Endothelial cell (in vitro differentiated cells): ENCODE measurements at regions not wholly inside any gene's neighbourhood (a gene's known extent, or its start where the extent isn't known, plus 50 kb on each side); places are given as distances from the start of the nearest gene placed in this dataset.

ENCODE experiments used
- DNase-seq: peaks from one replicate; pipeline ENCODE4 v3.0.0; 2021; ENCODE audit warnings: low spot score
- H3K27ac Mint-ChIP-seq: one replicate; pipeline ENCODE4 v1.8.0; 2021; ENCODE audit warnings: mixed read lengths, inconsistent platforms; ENCODE audit not compliant: unreplicated experiment
- H3K27me3 Mint-ChIP-seq: one replicate; pipeline ENCODE4 v1.8.0; 2021; ENCODE audit warnings: mild to moderate bottlenecking, moderate library complexity, mixed read lengths, inconsistent platforms; ENCODE audit not compliant: unreplicated experiment
- H3K36me3 Mint-ChIP-seq: one replicate; pipeline ENCODE4 v1.8.0; 2021; ENCODE audit warnings: mild to moderate bottlenecking, low read depth, mixed read lengths, inconsistent platforms; ENCODE audit not compliant: unreplicated experiment
- H3K4me1 Mint-ChIP-seq: one replicate; pipeline ENCODE4 v1.8.0; 2021; ENCODE audit warnings: mild to moderate bottlenecking, mixed read lengths, inconsistent platforms; ENCODE audit not compliant: unreplicated experiment
- H3K4me3 Mint-ChIP-seq: one replicate; pipeline ENCODE4 v1.8.0; 2021; ENCODE audit warnings: mild to moderate bottlenecking, mixed read lengths, inconsistent platforms; ENCODE audit not compliant: unreplicated experiment
- H3K9me3 Mint-ChIP-seq: one replicate; pipeline ENCODE4 v1.8.0; 2021; ENCODE audit warnings: mixed read lengths, inconsistent platforms; ENCODE audit not compliant: unreplicated experiment
- CTCF ChIP-seq: fragments of 200-600 bp; sonication (generic); IDR thresholded peaks from one replicate; pipeline ENCODE4 v1.5.0; 2021; ENCODE audit warnings: antibody characterized with exemption; ENCODE audit not compliant: unreplicated experiment

DNA sequence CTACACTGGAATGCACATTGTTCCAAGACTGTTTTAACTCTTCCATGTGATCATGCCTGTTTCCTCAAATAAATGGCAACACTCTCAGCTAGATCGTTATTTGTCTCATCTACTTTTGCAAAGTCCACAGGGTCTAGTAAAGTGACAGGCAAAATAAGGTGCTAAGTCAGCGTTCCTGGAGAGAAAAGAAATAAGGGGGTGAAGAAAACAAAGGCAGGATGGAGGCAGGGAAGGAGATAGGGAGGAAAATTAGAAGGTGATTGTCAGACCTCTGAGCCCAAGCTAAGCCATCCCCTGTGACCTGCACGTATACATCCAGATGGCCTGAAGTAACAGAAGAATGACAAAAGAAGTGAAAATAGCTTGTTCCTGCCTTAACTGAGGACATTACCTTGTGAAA is 132.1 kb downstream of the RAB38 start:
- DNase-seq = no peak
- H3K27me3 Mint-ChIP-seq = no peaks in the 10 kb centered on the region
- H3K4me3 Mint-ChIP-seq = no peak overlapping the region
- no peaks in the 10 kb centered on the region for H3K36me3 Mint-ChIP-seq
- H3K9me3 Mint-ChIP-seq = no peaks in the 10 kb centered on the region
- TF ChIP-seq CTCF = no peak
- H3K4me1 Mint-ChIP-seq = peaks cover 33% of the 10 kb centered on the region
- H3K27ac Mint-ChIP-seq = peak overlapping the region; percentile 90

DNA sequence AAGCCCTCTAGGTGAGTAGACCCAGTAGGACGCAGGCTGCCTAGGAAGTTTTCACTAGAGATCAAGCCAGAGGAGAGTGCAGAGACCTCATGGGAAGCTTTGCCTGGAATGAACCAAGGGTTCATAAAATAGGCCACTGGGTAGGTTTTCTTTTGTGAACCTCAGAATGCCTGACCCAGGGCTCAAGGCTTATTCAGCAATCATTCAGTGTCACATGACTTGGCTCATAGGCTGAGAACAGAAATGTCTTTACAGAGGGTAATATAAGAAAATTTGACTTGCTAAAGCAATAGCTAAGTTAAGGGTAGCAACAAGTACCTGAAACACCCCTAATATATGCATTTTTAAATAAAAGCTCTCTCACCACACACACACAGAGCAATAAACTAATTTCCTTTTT is 132.6 kb downstream of the RAB38 start:
- no peaks in the 10 kb centered on the region for H3K9me3 Mint-ChIP-seq
- H3K4me1 Mint-ChIP-seq = peaks cover 33% of the 10 kb centered on the region
- TF ChIP-seq CTCF = no peak

GRCh38 chr11:88042238-88042637 is 133.0 kb downstream of the RAB38 start:
- Mint-ChIP-seq H3K36me3 (no peaks in the 10 kb centered on the region), H3K4me3 (no peak overlapping the region), H3K27me3 (no peaks in the 10 kb centered on the region), H3K9me3 (no peaks in the 10 kb centered on the region), H3K4me1 (peaks cover 33% of the 10 kb centered on the region), H3K27ac (peak overlapping the region; percentile 90)
- no peak for DNase-seq
- no peak for TF ChIP-seq CTCF

More for the DNA sequence above, 132.6 kb downstream of the RAB38 start:
- no peak for DNase-seq
- H3K36me3 Mint-ChIP-seq = no peaks in the 10 kb centered on the region
- H3K4me3 Mint-ChIP-seq = no peak overlapping the region
- peak overlapping the region; percentile 90 for H3K27ac Mint-ChIP-seq
- H3K27me3 Mint-ChIP-seq = no peaks in the 10 kb centered on the region

GRCh38 chr11:88041679-88042078 is 133.6 kb downstream of the RAB38 start:
- DNase-seq = no peak
- H3K27ac Mint-ChIP-seq = no peak overlapping the region
- no peaks in the 10 kb centered on the region for H3K9me3 Mint-ChIP-seq
- H3K4me3 Mint-ChIP-seq = no peak overlapping the region
- peaks cover 33% of the 10 kb centered on the region for H3K4me1 Mint-ChIP-seq
- no peaks in the 10 kb centered on the region for H3K36me3 Mint-ChIP-seq
- no peaks in the 10 kb centered on the region for H3K27me3 Mint-ChIP-seq
- TF ChIP-seq CTCF = no peak

GRCh38 chr11:88040148-88040496 is 135.1 kb downstream of the RAB38 start:
- Mint-ChIP-seq H3K27ac (no peak overlapping the region), H3K27me3 (no peaks in the 10 kb centered on the region), H3K4me1 (peaks cover 32% of the 10 kb centered on the region), H3K4me3 (no peak overlapping the region), H3K36me3 (no peaks in the 10 kb centered on the region), H3K9me3 (no peaks in the 10 kb centered on the region)
- TF ChIP-seq CTCF = no peak
- no peak for DNase-seq
